ENCODE measurements at regions not wholly inside any gene's neighbourhood (a gene's known extent, or its start where the extent isn't known, plus 50 kb on each side); places are given as distances from the start of the nearest gene placed in this dataset.

DNA sequence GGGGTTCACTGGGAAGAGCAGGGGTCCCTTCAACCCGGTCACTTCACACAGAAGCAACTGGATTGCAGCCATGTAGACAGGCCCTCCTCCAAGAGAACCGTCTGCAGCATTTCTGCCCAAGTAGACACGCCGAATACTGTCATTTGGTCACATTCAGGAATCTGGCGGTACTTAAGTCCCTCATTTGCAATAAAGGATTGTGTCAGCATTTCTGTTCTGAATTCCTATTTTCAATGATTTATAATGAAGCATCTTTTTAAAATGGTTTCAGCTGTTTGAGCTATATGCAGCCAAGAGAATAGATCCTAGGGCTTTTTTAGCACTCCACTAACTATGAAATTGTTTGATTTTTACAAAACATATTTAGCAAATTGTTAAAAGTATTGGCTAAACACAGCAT lies 143.5 kb upstream of the SOX1 start:
- TF ChIP-seq, protein P1, sequence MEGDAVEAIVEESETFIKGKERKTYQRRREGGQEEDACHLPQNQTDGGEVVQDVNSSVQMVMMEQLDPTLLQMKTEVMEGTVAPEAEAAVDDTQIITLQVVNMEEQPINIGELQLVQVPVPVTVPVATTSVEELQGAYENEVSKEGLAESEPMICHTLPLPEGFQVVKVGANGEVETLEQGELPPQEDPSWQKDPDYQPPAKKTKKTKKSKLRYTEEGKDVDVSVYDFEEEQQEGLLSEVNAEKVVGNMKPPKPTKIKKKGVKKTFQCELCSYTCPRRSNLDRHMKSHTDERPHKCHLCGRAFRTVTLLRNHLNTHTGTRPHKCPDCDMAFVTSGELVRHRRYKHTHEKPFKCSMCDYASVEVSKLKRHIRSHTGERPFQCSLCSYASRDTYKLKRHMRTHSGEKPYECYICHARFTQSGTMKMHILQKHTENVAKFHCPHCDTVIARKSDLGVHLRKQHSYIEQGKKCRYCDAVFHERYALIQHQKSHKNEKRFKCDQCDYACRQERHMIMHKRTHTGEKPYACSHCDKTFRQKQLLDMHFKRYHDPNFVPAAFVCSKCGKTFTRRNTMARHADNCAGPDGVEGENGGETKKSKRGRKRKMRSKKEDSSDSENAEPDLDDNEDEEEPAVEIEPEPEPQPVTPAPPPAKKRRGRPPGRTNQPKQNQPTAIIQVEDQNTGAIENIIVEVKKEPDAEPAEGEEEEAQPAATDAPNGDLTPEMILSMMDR (IDR thresholded peaks at IDR 0.05) = no peak
- ATAC-seq = no peak
- H3K4me1 ChIP-seq = no peaks in the 10 kb centered on the region
- no peaks in the 10 kb centered on the region for H3K9me3 ChIP-seq
- no peak overlapping the region for H3K4me3 ChIP-seq
- no peak for DNase-seq
- H3K27ac ChIP-seq = no peak overlapping the region
- peaks cover 0 to 8% (median 0%) of the 10 kb centered on the region in 3 donors for H3K27me3 ChIP-seq (ENCODE audit: insufficient read depth in 3 of 3, low read length in 2 of 3)
- intact Hi-C loops (cut with DNase I) = no loop called here
- H3K36me3 ChIP-seq (ENCODE audit: insufficient read depth in 1 of 2, low read depth in 1 of 2) = no peaks in the 10 kb centered on the region
- 42 to 63% (median 57%) methylated on average over 5 of the region's 5 CpGs for WGBS, 3 donors

DNA sequence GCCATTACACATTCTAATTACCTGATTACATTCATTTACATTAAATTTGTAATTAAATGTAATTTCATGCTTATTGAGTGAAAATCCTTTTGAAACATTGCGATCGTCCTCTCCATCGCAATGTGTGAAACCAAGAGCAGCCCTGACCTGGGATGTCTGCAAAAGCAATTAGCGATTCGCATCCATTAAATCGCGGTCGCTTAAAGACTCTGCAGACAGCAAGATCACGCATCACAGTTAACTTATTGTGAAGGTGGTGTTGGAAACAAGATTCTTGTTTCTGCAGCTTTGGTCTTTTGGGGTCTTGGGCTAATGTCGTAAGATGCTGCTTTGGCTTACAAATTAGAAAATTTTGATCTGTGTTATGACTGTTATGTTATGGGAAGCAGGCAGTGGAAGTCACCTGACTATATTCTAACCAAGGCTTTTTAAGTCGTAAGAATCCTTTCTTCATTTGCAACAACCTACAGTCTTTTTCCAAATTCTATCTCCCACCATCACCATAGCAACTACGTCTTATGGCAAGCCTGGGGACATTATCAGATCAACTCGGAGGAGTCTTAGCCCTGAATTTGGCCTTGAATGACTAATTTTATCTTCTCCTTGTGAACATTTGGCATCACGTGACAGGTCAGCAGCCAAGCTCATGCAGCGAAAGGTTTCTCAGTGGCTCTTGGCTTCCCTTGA lies 142.8 kb upstream of the SOX1 start:
- no peak for ATAC-seq
- intact Hi-C loops (cut with DNase I) = no loop called here
- Histone ChIP-seq H3K27ac (no peak overlapping the region), H3K4me3 (no peak overlapping the region), H3K36me3 (ENCODE audit: insufficient read depth in 1 of 2, low read depth in 1 of 2) (no peaks in the 10 kb centered on the region), H3K27me3 (ENCODE audit: insufficient read depth in 3 of 3, low read length in 2 of 3) (peaks cover 0 to 8% (median 0%) of the 10 kb centered on the region in 3 donors), H3K4me1 (no peaks in the 10 kb centered on the region), H3K9me3 (no peaks in the 10 kb centered on the region)
- DNase-seq = no peak
- TF ChIP-seq, protein P1 (IDR thresholded peaks at IDR 0.05) = no peak
- 65 to 70% (median 70%) methylated on average over 15 of the region's 15 CpGs for WGBS, 3 donors

DNA sequence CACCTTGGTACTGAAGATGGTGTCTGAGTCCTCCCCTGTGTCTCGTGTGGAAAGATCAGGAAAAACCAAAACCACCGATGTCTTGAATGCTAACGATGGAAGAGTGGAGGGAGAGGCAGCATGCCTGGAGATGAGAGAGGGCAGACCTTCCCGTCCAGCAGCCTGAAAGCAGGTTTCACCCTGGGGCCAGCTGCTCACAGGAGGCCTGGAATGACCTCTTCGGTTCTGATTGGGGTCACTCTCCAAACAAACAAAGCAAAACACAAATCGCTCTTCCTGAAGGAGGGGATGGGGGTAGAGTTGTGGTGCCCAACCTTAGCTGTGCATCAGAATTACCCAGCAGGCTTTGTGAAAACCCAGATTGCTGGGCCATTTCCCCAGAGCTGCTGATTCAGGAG lies 142.3 kb upstream of the SOX1 start:
- peaks cover 0 to 8% (median 0%) of the 10 kb centered on the region in 3 donors for H3K27me3 ChIP-seq (ENCODE audit: insufficient read depth in 3 of 3, low read length in 2 of 3)
- intact Hi-C loops (cut with DNase I) = no loop called here
- H3K9me3 ChIP-seq = no peaks in the 10 kb centered on the region
- DNase-seq = no peak
- H3K4me3 ChIP-seq = no peak overlapping the region
- H3K27ac ChIP-seq = no peak overlapping the region
- 57 to 64% (median 62%) methylated on average over 6 of the region's 6 CpGs for WGBS, 3 donors
- no peaks in the 10 kb centered on the region for H3K36me3 ChIP-seq (ENCODE audit: insufficient read depth in 1 of 2, low read depth in 1 of 2)
- TF ChIP-seq, protein P1 (IDR thresholded peaks at IDR 0.05) = no peak
- no peaks in the 10 kb centered on the region for H3K4me1 ChIP-seq
- no peak for ATAC-seq

DNA sequence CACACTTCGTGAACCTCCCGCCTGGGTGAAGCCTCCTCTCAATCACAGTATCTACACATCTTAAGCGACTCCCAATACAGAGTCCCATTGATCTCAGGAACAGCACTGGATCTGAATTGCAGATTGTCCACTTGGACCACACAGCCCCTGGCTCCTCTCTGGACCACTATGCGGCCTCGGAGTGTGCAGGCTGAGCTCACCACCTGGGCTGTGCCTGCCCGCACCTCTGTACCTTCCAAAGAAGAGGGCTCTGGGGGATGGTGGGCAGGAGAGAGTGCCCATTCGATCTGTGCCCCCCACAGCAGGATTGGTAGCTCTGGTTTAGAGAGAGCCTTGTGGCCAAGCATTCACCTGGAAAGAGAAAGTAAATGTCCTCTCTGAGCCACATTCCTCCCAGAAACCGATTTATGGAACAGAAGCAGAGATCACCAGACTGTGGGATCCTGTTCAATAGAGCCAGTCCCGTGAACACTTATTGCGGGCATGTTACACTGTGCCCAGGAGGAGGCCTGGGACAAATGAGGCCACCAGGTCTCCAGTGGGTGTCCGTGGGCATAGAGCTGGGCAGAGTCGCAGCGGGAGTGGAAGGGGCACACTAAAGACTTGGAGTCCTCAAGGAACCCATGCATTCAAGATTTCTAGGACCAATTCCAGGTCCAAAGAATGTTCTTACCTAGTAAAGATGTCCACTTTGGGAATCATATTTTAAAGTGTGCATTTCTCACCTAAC lies 141.6 kb upstream of the SOX1 start:
- Histone ChIP-seq H3K9me3 (no peaks in the 10 kb centered on the region), H3K36me3 (ENCODE audit: insufficient read depth in 1 of 2, low read depth in 1 of 2) (no peaks in the 10 kb centered on the region), H3K4me1 (no peaks in the 10 kb centered on the region), H3K27me3 (ENCODE audit: insufficient read depth in 3 of 3, low read length in 2 of 3) (peaks cover 0 to 8% (median 0%) of the 10 kb centered on the region in 3 donors), H3K27ac (no peak overlapping the region), H3K4me3 (no peak overlapping the region)
- TF ChIP-seq, protein P1 (IDR thresholded peaks at IDR 0.05) = no peak
- WGBS, 3 donors = 87 to 92% (median 88%) methylated on average over 13 of the region's 13 CpGs
- DNase-seq (no peak), ATAC-seq (no peak)
- intact Hi-C loops (cut with DNase I) = no loop called here
